DMS 273 (cell line): ENCODE measurements at regions not wholly inside any gene's neighbourhood (a gene's known extent, or its start where the extent isn't known, plus 50 kb on each side); places are given as distances from the start of the nearest gene placed in this dataset.

Experiments used
- DNase-seq: peaks from one replicate; lab custom pipeline; 2025; ENCODE audit not compliant: unreplicated experiment; lab: John Stamatoyannopoulos, UW

- DNase-seq, result no peak
These were observed 289.2 kb upstream of the PTGER4 start for GRCh38 chr5:40390281-40391149.

DNA sequence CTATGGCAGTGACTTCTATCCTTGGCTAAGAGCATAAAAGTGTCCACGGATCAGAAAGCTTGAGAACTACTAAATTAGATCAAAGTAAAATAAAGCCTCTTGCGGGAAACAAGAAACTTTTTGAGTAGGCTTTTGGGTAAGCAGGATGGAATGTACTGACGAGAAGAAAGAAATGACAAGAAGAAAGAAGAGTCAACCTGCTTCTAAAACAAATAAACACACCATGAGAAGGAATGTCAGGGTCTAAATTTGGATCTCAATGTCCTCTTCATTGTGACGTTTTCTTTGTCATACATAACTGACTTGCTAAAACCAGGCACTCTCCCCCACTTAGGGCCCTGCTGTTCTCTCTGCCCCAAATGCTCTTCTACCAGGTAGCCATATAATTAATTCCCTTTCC is 290.1 kb upstream of the PTGER4 start:
- no peak for DNase-seq

- no peak for DNase-seq
These were observed 293.4 kb upstream of the PTGER4 start for GRCh38 chr5:40386289-40386688.

GRCh38 chr5:40385544-40385943 is 294.2 kb upstream of the PTGER4 start:
- DNase-seq, result no peak

DNA sequence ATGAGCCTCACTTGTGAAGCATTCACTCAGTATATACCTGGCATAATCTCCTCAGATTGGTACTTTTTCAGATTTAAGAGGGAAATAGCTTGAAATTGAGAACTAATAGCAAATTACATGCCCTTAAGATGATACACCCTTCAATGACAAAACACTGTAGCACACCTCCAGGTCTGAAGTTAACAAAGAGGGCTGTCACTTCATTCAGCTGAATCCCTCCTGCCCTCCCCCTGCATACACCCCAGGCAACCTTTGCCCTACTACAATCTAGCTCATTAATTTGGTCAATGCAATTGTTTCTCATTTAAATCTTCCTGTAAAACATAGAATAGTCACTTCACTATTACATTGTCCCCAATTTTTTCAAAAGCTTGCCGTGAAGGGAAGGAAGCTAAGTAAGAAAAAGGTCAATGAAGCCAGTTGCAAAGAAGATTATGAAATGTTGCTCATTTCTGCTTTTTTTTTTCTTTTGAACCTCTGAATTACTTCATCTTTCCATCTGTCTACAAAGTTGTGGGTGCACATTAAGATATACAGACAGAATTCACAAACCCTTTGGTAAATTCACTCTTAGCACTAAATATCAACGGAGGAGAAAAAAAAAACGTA is 294.8 kb upstream of the PTGER4 start:
- no peak for DNase-seq

DNA sequence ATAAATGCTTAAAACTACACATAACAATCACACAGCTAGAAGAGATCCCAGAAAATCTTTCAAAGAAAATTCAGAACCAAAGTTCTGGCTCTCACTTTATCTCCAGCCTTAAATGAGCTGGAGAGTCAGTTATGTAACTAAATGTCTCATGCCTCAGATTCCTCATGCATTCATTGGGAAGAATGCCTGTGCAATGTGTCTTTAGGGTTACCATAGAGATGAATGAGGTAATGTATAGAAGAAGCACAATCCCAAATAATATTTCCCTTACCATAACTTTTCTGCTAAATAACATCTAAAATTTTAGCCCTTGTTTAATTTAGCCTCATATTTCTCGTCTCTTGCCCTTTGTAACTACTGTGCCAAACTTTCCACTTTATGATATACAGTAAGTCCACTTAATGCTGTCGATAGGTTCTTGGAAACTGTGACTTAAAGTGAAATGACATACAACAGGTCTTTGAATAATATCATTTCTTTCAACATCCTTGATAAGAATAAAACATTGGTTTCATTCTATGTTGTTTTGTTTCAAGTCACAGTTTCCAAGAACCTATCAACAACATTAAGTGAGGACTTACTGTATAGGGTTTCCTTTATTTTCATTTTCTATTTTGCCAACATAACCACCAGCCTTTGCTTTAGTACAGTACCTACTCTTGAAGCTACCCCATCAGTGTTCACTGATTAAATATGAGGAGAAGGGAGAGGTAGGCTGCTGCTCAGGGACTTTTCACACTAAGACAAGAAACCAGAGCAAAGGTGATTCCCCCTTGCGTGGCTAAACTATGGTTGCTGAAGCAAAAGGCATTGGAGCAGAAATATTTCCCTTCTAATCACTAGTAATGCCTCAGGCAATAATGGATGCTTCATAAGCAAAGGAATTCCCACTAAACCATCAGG is 295.7 kb upstream of the PTGER4 start:
- no peak for DNase-seq

DNA sequence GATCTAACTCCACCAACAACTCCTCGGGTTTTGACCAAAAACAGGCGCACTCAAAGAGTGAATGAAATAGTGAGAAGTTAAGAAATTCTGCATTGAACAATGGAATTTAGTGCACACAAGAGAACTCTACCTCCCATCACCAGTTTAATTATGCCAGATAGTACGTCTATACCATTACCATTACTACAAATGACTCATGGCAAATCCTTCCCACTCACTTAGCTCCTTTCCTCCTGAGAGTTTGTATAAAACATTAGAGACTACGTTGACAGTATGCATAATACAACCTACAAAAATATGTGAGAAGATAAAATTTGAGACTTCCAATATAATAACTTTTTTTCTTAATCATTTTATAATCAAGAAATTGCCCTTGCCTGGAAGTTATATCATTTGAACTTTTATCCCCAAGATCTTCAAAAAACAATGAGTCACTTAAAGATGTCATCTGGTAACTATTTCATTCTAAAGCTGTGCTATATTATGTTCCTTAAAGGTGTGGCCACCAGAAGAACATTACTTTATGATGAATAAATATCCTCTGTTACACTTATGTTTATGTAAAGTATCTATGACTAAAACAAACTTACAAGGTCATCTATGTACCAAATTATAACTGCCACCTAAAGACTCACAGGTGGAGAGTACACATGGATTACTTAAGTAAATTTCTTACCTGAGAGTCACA is 297.9 kb upstream of the PTGER4 start:
- no peak for DNase-seq

- DNase-seq, result no peak
These were observed 298.7 kb upstream of the PTGER4 start for GRCh38 chr5:40381016-40381415.

DNA sequence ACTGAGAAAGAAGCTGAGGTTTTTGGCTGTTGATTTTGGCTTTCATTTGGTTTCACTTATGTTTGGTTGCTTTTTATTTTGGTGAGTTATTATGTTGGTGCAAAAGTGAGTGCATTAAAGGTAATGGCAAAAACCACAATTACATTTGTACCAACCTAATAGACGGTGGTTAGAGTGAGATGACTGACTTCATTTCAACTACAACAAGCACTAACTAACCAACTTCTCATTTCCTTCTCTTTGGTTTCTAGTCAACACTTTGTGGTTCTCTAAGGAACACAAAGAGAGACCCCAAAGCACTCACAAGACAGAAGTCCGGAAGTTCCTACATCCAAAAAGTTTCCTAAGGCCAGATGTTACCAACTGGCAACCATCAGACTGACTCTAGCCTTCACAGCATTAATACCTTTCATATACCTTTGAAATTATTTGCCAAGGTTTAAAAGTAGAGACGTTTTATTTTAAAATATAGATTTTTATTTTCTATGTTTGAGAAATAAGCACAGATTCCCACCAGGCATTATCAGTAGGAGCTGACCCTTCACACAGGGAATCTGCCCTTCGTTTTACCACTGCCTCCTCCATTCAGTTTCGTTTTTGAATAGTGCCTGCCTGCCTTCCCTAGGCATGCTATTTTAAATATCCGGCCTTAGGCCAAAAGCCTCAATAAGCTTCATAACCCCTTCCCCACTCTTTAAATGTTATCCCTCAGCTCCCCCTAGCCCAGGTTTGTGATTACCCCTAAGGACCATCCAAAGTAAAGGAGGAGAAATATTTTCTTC is 301.1 kb upstream of the PTGER4 start:
- DNase-seq, result no peak

DNA sequence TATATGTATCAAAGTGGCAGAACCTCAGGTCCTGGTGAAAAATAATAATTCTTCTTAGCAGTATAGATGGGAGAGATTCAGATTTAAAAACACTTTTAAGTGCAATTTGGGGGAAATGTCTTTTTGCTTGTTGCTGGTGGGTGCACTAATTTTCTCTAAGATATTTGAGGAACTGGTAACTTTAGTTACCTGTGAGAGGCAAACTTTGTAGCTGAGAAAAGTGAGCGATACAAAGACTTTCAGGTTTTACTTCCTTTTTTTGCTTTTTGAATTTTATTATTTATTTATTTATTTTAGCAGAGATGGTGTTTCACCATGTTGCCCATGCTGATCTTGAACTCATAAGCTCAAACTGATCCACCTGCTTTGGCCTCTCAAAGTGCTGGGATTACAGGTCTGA is 303.1 kb upstream of the PTGER4 start:
- DNase-seq, result no peak

DNA sequence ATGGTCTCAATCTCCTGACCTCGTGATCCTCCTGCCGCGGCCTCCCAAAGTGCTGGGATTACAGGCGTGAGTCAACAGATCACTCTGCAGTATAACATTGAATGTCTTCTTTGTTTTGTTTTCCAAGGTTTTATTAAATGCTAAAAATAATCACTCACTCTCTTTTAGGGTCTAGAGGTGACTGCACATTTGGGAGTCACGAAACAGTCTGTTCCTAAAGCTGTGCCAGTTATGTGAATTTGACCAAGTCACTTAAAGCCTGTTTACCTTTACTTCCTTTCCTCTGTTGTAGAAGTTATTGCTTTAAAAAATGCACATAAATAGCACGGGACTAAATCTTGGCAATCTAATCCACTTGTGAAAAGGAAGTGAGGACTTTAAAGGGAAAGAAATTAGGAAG is 304.9 kb upstream of the PTGER4 start:
- no peak for DNase-seq

GRCh38 chr5:40368200-40368599 is 311.5 kb upstream of the PTGER4 start:
- no peak for DNase-seq

- no peak for DNase-seq
These were observed 312.5 kb upstream of the PTGER4 start for GRCh38 chr5:40367255-40367654.

- no peak for DNase-seq
These were observed 314.1 kb upstream of the PTGER4 start for GRCh38 chr5:40365342-40366330.

- DNase-seq, result no peak
These were observed 315.3 kb upstream of the PTGER4 start for GRCh38 chr5:40364441-40364840.

DNA sequence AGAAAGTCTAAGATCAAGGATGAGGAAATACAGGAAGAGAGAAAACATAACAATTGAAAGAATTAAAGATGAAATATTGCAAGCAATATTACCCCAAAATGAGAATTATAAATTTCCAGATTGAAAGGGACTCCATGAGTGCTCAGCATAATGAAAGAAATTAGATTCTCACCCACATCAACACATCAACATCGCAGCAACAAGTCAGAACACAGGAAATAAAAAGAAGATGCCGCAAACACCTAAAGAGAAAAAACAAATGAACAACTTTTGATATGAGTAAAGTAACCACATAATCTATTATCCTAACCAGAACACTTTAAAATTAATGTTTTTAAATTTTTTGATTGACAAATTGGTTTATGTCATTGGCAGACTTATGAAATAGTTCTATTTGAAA is 318.3 kb upstream of the PTGER4 start:
- DNase-seq, result no peak

GRCh38 chr5:40360685-40361084 is 319.0 kb upstream of the PTGER4 start:
- no peak for DNase-seq

DNA sequence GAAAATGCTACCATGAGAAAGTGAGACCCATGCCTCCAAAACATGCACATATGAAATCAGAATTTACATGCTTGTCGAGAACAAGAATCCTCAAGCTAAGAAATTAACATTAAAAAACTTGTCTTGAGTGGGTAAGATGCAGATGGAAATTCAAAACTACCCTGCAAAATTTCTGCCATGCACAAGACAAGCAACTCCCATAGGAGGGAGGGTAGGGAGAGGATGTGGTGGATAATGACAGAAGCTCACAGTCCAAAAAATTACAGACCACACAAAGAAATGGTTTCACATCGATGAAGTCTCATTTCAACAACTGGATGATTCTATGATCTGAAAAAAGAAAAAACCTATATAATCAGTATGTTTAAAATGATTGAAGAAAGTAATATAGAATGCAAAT is 319.9 kb upstream of the PTGER4 start:
- DNase-seq, result no peak

- no peak for DNase-seq
These were observed 320.6 kb upstream of the PTGER4 start for GRCh38 chr5:40359093-40359492.
